CD4-positive, CD25-positive, alpha-beta regulatory T cell (primary cell): ENCODE measurements at regions not wholly inside any gene's neighbourhood (a gene's known extent, or its start where the extent isn't known, plus 50 kb on each side); places are given as distances from the start of the nearest gene placed in this dataset.
"Not testable (repeated sequence)": the region's sequence is repeated elsewhere in the genome, so short reads cannot be mapped to it uniquely, and the experiment has no call there.

Experiments
- ATAC-seq, 2 donors: fragments of 150-1000 bp; cut with Tn5 transposase; one replicate each; pipeline ENCODE4 v1.10.0; 2021; ENCODE audit warnings: low read depth in 2 of 2, moderate number of reproducible peaks in 2 of 2, moderate library complexity in 1 of 2
- DNase-seq, 3 donors: peaks; one replicate each; pipeline versions ENCODE4 v3.0.0 to v3.0.0-alpha.2; 2012 to 2022; ENCODE audit warnings: mixed read lengths in 1 of 3
- H3K27ac ChIP-seq: one replicate; pipeline ENCODE4 v1.7.0; 2013; ENCODE audit warnings: mild to moderate bottlenecking, low read length; ENCODE audit not compliant: insufficient read depth, poor library complexity, severe bottlenecking
- H3K27me3 ChIP-seq: one replicate; pipeline ENCODE4 v1.7.0; 2013; ENCODE audit warnings: low read length; ENCODE audit not compliant: control insufficient read depth, insufficient read depth
- H3K36me3 ChIP-seq: one replicate; pipeline ENCODE4 v1.7.0; 2013; ENCODE audit warnings: mild to moderate bottlenecking, low read length, moderate library complexity; ENCODE audit not compliant: control insufficient read depth, insufficient read depth
- H3K4me1 ChIP-seq: 2 replicates; pipeline ENCODE4 v1.7.0; 2013; ENCODE audit warnings: mild to moderate bottlenecking, low read length; ENCODE audit not compliant: insufficient read depth, control insufficient read depth, poor library complexity, severe bottlenecking
- H3K4me3 ChIP-seq: one replicate; pipeline ENCODE4 v1.7.0; 2013; ENCODE audit warnings: low read depth, mild to moderate bottlenecking, low read length, moderate library complexity
- H3K9me3 ChIP-seq, 2 experiments: 1 replicate in 1 of 2; 2 replicates in 1 of 2; pipeline ENCODE4 v1.7.0; 2013; ENCODE audit warnings: low read length in 2 of 2, mild to moderate bottlenecking in 1 of 2, moderate library complexity in 1 of 2; ENCODE audit not compliant: control insufficient read depth in 2 of 2
- H3K27ac Mint-ChIP-seq, 3 donors: one replicate each; pipeline ENCODE4 v1.8.0; 2020 to 2022; ENCODE audit warnings: mild to moderate bottlenecking in 3 of 3, mixed read lengths in 3 of 3, moderate library complexity in 2 of 3
- H3K27me3 Mint-ChIP-seq: one replicate; pipeline ENCODE4 v1.8.0; 2022; ENCODE audit warnings: mild to moderate bottlenecking, mixed read lengths
- H3K36me3 Mint-ChIP-seq: one replicate; pipeline ENCODE4 v1.8.0; 2020; ENCODE audit warnings: mixed read lengths
- H3K4me1 Mint-ChIP-seq, 4 donors: one replicate each; pipeline ENCODE4 v1.8.0; 2020 to 2022; ENCODE audit warnings: mixed read lengths in 4 of 4, mild to moderate bottlenecking in 1 of 4
- H3K4me3 Mint-ChIP-seq, 4 donors: one replicate each; pipeline ENCODE4 v1.8.0; 2020 to 2022; ENCODE audit warnings: mild to moderate bottlenecking in 4 of 4, mixed read lengths in 4 of 4, moderate library complexity in 3 of 4
- H3K9me3 Mint-ChIP-seq, 7 donors: one replicate each; pipeline ENCODE4 v1.8.0; 2020 to 2022; ENCODE audit warnings: mixed read lengths in 7 of 7, mild to moderate bottlenecking in 3 of 7, moderate library complexity in 2 of 7

DNA sequence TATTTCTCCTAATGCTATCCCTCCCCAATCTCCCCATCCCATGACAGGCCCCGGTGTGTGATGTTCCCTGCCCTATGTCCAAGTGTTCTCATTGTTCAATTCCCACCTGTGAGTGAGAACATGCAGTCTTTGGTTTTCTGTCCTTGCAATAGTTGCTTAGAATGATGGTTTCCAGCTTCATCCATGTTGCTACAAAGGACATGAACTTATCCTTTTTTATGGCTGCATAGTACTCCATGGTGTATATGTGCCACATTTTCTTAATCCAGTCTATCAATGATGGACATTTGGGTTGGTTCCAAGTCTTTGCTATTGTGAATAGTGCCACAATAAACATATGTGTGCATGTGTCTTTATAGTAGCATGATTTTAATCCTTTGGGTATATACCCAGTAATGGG is 51.3 kb upstream of the RIOK2 start:
- peaks cover 15% of the 10 kb centered on the region for H3K27me3 Mint-ChIP-seq
- not testable (repeated sequence) for ATAC-seq, H3K4me1 Mint-ChIP-seq

GRCh38 chr5:97242341-97242740 is 59.3 kb upstream of the RIOK2 start:
- Histone ChIP-seq H3K9me3 (no peaks in the 10 kb centered on the region), H3K4me3 (no peak overlapping the region), H3K27ac (no peak overlapping the region), H3K36me3 (no peaks in the 10 kb centered on the region), H3K4me1 (no peaks in the 10 kb centered on the region), H3K27me3 (no peaks in the 10 kb centered on the region)
- Mint-ChIP-seq H3K9me3 (peaks cover 0 to 2% (median 0%) of the 10 kb centered on the region in 7 donors), H3K27ac (no peak overlapping the region), H3K4me3 (no peak overlapping the region), H3K27me3 (no peaks in the 10 kb centered on the region), H3K36me3 (no peaks in the 10 kb centered on the region), H3K4me1 (no peaks in the 10 kb centered on the region)
- ATAC-seq (no peak), DNase-seq (no peak)

More for the DNA sequence above, 51.3 kb upstream of the RIOK2 start:
- not testable (repeated sequence) for H3K9me3 ChIP-seq, H3K27me3 ChIP-seq, H3K36me3 ChIP-seq, H3K27ac Mint-ChIP-seq, H3K4me1 ChIP-seq, H3K4me3 ChIP-seq, DNase-seq, H3K9me3 Mint-ChIP-seq, H3K27ac ChIP-seq, H3K36me3 Mint-ChIP-seq, H3K4me3 Mint-ChIP-seq

DNA sequence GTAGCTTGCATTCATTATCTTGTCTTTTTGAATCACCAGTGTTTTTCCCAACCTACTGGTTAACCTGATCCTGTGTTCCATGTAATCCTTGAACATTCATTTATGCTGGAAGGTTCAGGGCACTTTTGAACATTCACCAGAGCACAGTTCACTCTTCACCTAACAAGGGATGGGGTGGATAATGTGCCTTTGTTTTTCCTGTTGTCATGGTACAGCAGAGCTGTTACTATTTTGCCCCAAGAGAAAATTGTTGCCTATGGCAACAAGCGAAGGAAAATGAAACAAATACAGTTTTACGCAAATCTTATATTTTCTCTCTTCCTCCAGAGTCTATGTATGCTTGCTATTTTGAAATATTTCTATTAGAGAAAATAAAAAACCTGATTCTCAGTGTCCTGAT is 60.3 kb upstream of the RIOK2 start:
- ATAC-seq (no peak), DNase-seq (no peak)
- no peak overlapping the region for H3K4me3 ChIP-seq
- no peaks in the 10 kb centered on the region for H3K4me1 Mint-ChIP-seq
- no peak overlapping the region for H3K4me3 Mint-ChIP-seq
- no peaks in the 10 kb centered on the region for H3K36me3 Mint-ChIP-seq
- H3K27ac Mint-ChIP-seq: no peak overlapping the region
- no peaks in the 10 kb centered on the region for H3K36me3 ChIP-seq
- no peaks in the 10 kb centered on the region for H3K4me1 ChIP-seq
- H3K9me3 ChIP-seq: no peaks in the 10 kb centered on the region
- no peak overlapping the region for H3K27ac ChIP-seq
- peaks cover 0 to 2% (median 0%) of the 10 kb centered on the region in 7 donors for H3K9me3 Mint-ChIP-seq
- H3K27me3 Mint-ChIP-seq: peaks cover 5% of the 10 kb centered on the region
- H3K27me3 ChIP-seq: no peaks in the 10 kb centered on the region

DNA sequence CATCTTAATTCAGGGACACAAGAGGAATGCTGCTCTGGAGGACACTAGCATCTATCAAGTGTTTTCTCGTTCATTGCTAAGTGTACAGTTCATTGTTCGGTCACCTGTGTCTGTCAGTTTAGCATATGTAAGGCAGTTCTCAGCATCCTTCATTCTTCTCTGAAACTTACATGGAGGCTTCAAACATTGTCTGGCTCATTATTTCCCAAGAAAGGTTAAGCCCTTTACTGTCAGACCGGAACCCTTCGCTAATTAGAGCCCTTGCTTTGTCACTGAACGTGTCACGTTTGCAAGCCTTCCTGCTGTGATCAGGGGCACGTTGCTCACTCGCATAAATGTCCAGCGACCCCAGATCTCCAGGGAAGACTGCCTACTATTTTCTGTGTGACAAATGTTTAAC is 62.3 kb upstream of the RIOK2 start:
- Histone ChIP-seq H3K36me3 (no peaks in the 10 kb centered on the region), H3K9me3 (no peaks in the 10 kb centered on the region), H3K27ac (no peak overlapping the region), H3K27me3 (no peaks in the 10 kb centered on the region), H3K4me3 (no peak overlapping the region), H3K4me1 (no peaks in the 10 kb centered on the region)
- Mint-ChIP-seq H3K4me1 (no peaks in the 10 kb centered on the region), H3K9me3 (peaks cover 0 to 5% (median under 1%) of the 10 kb centered on the region in 7 donors), H3K27me3 (peaks cover 5% of the 10 kb centered on the region), H3K36me3 (no peaks in the 10 kb centered on the region), H3K4me3 (no peak overlapping the region), H3K27ac (no peak overlapping the region)
- ATAC-seq (no peak), DNase-seq (no peak)

DNA sequence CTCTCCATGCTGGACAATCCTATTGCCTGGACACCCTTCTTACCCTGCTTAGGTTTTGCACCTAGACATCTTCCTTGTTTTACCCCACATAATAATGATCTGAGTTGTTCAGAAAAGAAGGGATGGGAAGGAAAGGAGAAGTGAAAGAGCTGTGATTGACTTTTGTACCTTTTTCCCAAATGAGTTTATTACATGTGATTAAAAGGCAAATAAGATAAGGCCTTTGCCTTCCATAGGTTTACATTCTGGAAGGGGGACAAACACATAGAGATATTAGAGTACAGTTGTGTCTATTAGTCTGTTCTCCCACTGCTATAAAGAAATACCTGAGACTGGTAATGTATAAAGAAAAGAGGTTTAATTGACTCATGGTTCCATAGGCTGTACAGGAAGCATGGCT is 67.1 kb upstream of the RIOK2 start:
- Mint-ChIP-seq H3K4me3 (no peak overlapping the region), H3K9me3 (peaks cover 0 to 8% (median 2%) of the 10 kb centered on the region in 7 donors), H3K4me1 (no peaks in the 10 kb centered on the region), H3K36me3 (no peaks in the 10 kb centered on the region), H3K27me3 (peaks cover 5% of the 10 kb centered on the region), H3K27ac (no peak overlapping the region)
- ATAC-seq (no peak), DNase-seq (no peak)
- Histone ChIP-seq H3K4me1 (no peaks in the 10 kb centered on the region), H3K9me3 (peaks cover 0 to 6% of the 10 kb centered on the region in 2 experiments), H3K27me3 (no peaks in the 10 kb centered on the region), H3K27ac (no peak overlapping the region), H3K36me3 (no peaks in the 10 kb centered on the region), H3K4me3 (no peak overlapping the region)

GRCh38 chr5:97266076-97266475 is 83.0 kb upstream of the RIOK2 start:
- Histone ChIP-seq H3K27me3 (peaks cover 4% of the 10 kb centered on the region), H3K27ac (no peak overlapping the region), H3K9me3 (no peaks in the 10 kb centered on the region), H3K36me3 (no peaks in the 10 kb centered on the region), H3K4me3 (no peak overlapping the region), H3K4me1 (no peaks in the 10 kb centered on the region)
- Mint-ChIP-seq H3K9me3 (peaks cover 0 to 8% (median 3%) of the 10 kb centered on the region in 7 donors), H3K4me1 (no peaks in the 10 kb centered on the region), H3K36me3 (no peaks in the 10 kb centered on the region), H3K27me3 (no peaks in the 10 kb centered on the region), H3K4me3 (no peak overlapping the region), H3K27ac (no peak overlapping the region)
- no peak for DNase-seq
- ATAC-seq: no peak

DNA sequence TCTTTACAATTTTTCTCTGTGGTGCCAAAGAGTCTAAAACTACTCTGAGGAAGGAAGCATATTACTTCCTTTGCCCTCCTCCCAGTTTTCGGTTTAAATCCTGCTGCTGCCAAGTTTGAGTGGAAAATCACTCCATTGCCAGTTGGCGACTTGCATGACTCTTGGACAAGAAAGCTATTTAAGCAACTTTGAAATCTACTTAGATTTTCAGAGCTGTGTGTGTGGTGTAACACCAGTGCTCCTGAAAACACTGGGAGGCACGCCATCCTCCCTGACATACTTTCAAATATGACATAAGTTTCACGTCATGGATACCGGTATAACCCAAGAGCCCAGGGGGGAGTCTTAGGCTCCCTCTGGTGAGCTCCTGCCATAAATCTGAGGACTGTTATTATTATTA is 83.5 kb upstream of the RIOK2 start:
- Mint-ChIP-seq H3K4me1 (no peaks in the 10 kb centered on the region), H3K36me3 (no peaks in the 10 kb centered on the region), H3K27me3 (peaks cover 3% of the 10 kb centered on the region), H3K27ac (no peak overlapping the region), H3K9me3 (peaks cover 0 to 8% (median 5%) of the 10 kb centered on the region in 7 donors), H3K4me3 (no peak overlapping the region)
- Histone ChIP-seq H3K27ac (no peak overlapping the region), H3K27me3 (peaks cover 4% of the 10 kb centered on the region), H3K36me3 (no peaks in the 10 kb centered on the region), H3K9me3 (no peaks in the 10 kb centered on the region), H3K4me3 (no peak overlapping the region), H3K4me1 (no peaks in the 10 kb centered on the region)
- ATAC-seq (no peak), DNase-seq (no peak)

GRCh38 chr5:97267767-97268166 is 84.7 kb upstream of the RIOK2 start:
- no peak overlapping the region for H3K4me3 Mint-ChIP-seq
- no peak overlapping the region for H3K27ac ChIP-seq
- H3K4me1 Mint-ChIP-seq: no peaks in the 10 kb centered on the region
- DNase-seq: no peak
- H3K27me3 ChIP-seq: peaks cover 4% of the 10 kb centered on the region
- H3K27ac Mint-ChIP-seq: no peak overlapping the region
- no peak overlapping the region for H3K4me3 ChIP-seq
- H3K9me3 ChIP-seq: no peaks in the 10 kb centered on the region
- no peaks in the 10 kb centered on the region for H3K36me3 ChIP-seq
- peaks cover 6% of the 10 kb centered on the region for H3K27me3 Mint-ChIP-seq
- ATAC-seq: no peak
- peaks cover 0 to 15% (median 8%) of the 10 kb centered on the region in 7 donors for H3K9me3 Mint-ChIP-seq
- H3K4me1 ChIP-seq: no peaks in the 10 kb centered on the region
- no peaks in the 10 kb centered on the region for H3K36me3 Mint-ChIP-seq
